ENCODE measurements at regions not wholly inside any gene's neighbourhood (a gene's known extent, or its start where the extent isn't known, plus 50 kb on each side); places are given as distances from the start of the nearest gene placed in this dataset.

DNA sequence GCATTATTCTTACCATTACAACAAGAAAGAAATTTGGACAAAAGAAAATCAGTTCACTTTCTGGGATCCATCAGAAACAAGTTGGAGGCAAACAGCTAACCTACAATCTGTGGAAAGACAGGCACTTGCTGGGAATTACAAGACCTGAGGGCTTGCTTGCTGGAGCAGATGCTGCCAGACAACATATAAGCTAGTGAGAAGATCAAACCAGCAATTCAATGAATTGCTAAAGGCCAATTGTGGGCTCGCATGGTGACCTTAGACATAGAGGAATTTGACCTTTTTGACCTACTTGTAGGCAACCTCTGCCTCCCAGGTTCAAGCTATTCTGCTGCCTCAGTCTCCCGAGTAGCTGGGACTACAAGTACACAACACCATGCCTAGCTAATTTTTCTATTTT is 921.2 kb upstream of the CNTNAP5 start:
- Histone ChIP-seq H3K27ac (ENCODE audit: low read depth in 1 of 2, low read length in 1 of 2) (no peak overlapping the region), H3K36me3 (ENCODE audit: control insufficient read depth in 4 of 4, insufficient read depth in 4 of 4, low read length in 4 of 4) (no peaks in the 10 kb centered on the region), H3K4me1 (ENCODE audit: control insufficient read depth in 5 of 5, insufficient read depth in 5 of 5, low read length in 5 of 5) (no peaks in the 10 kb centered on the region), H3K4me3 (no peak overlapping the region), H3K9me3 (ENCODE audit: control insufficient read depth in 4 of 4, insufficient read depth in 3 of 4, low read length in 3 of 4) (no peaks in the 10 kb centered on the region), H3K27me3 (ENCODE audit: control insufficient read depth in 3 of 3, insufficient read depth in 3 of 3, low read length in 2 of 3) (no peaks in the 10 kb centered on the region), H3K9ac (ENCODE audit: insufficient read depth in 1 of 2, low read length in 2 of 2) (no peak overlapping the region)
- ATAC-seq (ENCODE audit: insufficient read depth, low FRiP score): no peak
- TF ChIP-seq, protein P1, sequence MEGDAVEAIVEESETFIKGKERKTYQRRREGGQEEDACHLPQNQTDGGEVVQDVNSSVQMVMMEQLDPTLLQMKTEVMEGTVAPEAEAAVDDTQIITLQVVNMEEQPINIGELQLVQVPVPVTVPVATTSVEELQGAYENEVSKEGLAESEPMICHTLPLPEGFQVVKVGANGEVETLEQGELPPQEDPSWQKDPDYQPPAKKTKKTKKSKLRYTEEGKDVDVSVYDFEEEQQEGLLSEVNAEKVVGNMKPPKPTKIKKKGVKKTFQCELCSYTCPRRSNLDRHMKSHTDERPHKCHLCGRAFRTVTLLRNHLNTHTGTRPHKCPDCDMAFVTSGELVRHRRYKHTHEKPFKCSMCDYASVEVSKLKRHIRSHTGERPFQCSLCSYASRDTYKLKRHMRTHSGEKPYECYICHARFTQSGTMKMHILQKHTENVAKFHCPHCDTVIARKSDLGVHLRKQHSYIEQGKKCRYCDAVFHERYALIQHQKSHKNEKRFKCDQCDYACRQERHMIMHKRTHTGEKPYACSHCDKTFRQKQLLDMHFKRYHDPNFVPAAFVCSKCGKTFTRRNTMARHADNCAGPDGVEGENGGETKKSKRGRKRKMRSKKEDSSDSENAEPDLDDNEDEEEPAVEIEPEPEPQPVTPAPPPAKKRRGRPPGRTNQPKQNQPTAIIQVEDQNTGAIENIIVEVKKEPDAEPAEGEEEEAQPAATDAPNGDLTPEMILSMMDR (IDR thresholded peaks at IDR 0.05; ENCODE audit: control extremely low read depth, extremely low read depth): no peak
- 67 to 87% methylated on average over 2 of the region's 2 CpGs for WGBS, 2 donors
- no peak for DNase-seq

GRCh38 chr2:123116595-123116994 is 908.5 kb upstream of the CNTNAP5 start:
- Histone ChIP-seq H3K27ac (ENCODE audit: low read depth in 1 of 2, low read length in 1 of 2) (no peak overlapping the region), H3K27me3 (ENCODE audit: control insufficient read depth in 3 of 3, insufficient read depth in 3 of 3, low read length in 2 of 3) (no peaks in the 10 kb centered on the region), H3K4me3 (no peak overlapping the region), H3K4me1 (ENCODE audit: control insufficient read depth in 5 of 5, insufficient read depth in 5 of 5, low read length in 5 of 5) (no peaks in the 10 kb centered on the region), H3K9ac (ENCODE audit: insufficient read depth in 1 of 2, low read length in 2 of 2) (no peak overlapping the region), H3K9me3 (ENCODE audit: control insufficient read depth in 4 of 4, insufficient read depth in 3 of 4, low read length in 3 of 4) (peaks cover 0 to 4% (median 0%) of the 10 kb centered on the region in 4 donors), H3K36me3 (ENCODE audit: control insufficient read depth in 4 of 4, insufficient read depth in 4 of 4, low read length in 4 of 4) (no peaks in the 10 kb centered on the region)
- TF ChIP-seq, protein P1 (IDR thresholded peaks at IDR 0.05; ENCODE audit: control extremely low read depth, extremely low read depth): no peak
- DNase-seq: no peak
- 77 to 82% methylated on average over 3 of the region's 3 CpGs for WGBS, 2 donors
- no peak for ATAC-seq (ENCODE audit: insufficient read depth, low FRiP score)

- 83 to 84% methylated on average over 3 of the region's 3 CpGs for WGBS, 2 donors
These were observed 897.9 kb upstream of the CNTNAP5 start for GRCh38 chr2:123127236-123127635.

More at GRCh38 chr2:123127236-123127635, 897.9 kb upstream of the CNTNAP5 start:
- DNase-seq: no peak
- H3K9ac ChIP-seq (ENCODE audit: insufficient read depth in 1 of 2, low read length in 2 of 2): no peak overlapping the region
- H3K4me3 ChIP-seq: no peak overlapping the region
- H3K9me3 ChIP-seq (ENCODE audit: control insufficient read depth in 4 of 4, insufficient read depth in 3 of 4, low read length in 3 of 4): peaks cover 0 to 4% (median 2%) of the 10 kb centered on the region in 4 donors
- H3K36me3 ChIP-seq (ENCODE audit: control insufficient read depth in 4 of 4, insufficient read depth in 4 of 4, low read length in 4 of 4): no peaks in the 10 kb centered on the region
- TF ChIP-seq, protein P1 (IDR thresholded peaks at IDR 0.05; ENCODE audit: control extremely low read depth, extremely low read depth): no peak
- H3K27me3 ChIP-seq (ENCODE audit: control insufficient read depth in 3 of 3, insufficient read depth in 3 of 3, low read length in 2 of 3): no peaks in the 10 kb centered on the region
- no peak for ATAC-seq (ENCODE audit: insufficient read depth, low FRiP score)
- H3K27ac ChIP-seq (ENCODE audit: low read depth in 1 of 2, low read length in 1 of 2): no peak overlapping the region
- H3K4me1 ChIP-seq (ENCODE audit: control insufficient read depth in 5 of 5, insufficient read depth in 5 of 5, low read length in 5 of 5): no peaks in the 10 kb centered on the region
